Right atrium auricular region (tissue), 2 donors: ENCODE measurements at regions not wholly inside any gene's neighbourhood (a gene's known extent, or its start where the extent isn't known, plus 50 kb on each side); places are given as distances from the start of the nearest gene placed in this dataset.

Source experiments
- DNase-seq: peaks from one replicate; pipeline ENCODE4 v3.0.0-alpha.2; 2019; ENCODE audit warnings: low spot score
- H3K27ac ChIP-seq, 2 donors: fragments of 200-600 bp; sonication (generic); 1 replicate in 1 of 2; 2 replicates in 1 of 2; pipeline ENCODE4 v1.5.1; 2016 to 2019
- H3K27me3 ChIP-seq, 2 donors: fragments of 200-600 bp; sonication (generic); one replicate each; pipeline versions ENCODE4 v1.5.1 to v1.6.0; 2017 to 2019
- H3K36me3 ChIP-seq: fragments of 200-600 bp; sonication (generic); one replicate; pipeline ENCODE4 v1.5.1; 2016
- H3K4me1 ChIP-seq, 2 donors: fragments of 200-600 bp; sonication (generic); one replicate each; pipeline versions ENCODE4 v1.5.1 to v1.6.0; 2017 to 2019
- H3K4me3 ChIP-seq, 2 donors: fragments of 200-600 bp; sonication (generic); 1 replicate in 1 of 2; 2 replicates in 1 of 2; pipeline ENCODE4 v1.5.1; 2017 to 2019; ENCODE audit warnings: mild to moderate bottlenecking in 1 of 2, moderate library complexity in 1 of 2
- H3K9me3 ChIP-seq, 2 donors: fragments of 200-600 bp; sonication (generic); one replicate each; pipeline ENCODE4 v1.5.1; 2019
- CTCF ChIP-seq, 2 donors: fragments of 200-600 bp; sonication (generic); IDR thresholded peaks; one replicate each; pipeline ENCODE4 v1.5.1; 2019; ENCODE audit warnings: antibody characterized with exemption in 2 of 2

GRCh38 chr6:126821706-126822105 is 296.8 kb upstream of the RSPO3 start:
- Histone ChIP-seq H3K36me3 (no peaks in the 10 kb centered on the region), H3K4me1 (no peaks in the 10 kb centered on the region)

GRCh38 chr6:126824226-126824625 is 294.2 kb upstream of the RSPO3 start:
- no peak for DNase-seq
- no peak for TF ChIP-seq CTCF (IDR thresholded peaks at IDR 0.05)
- H3K27ac ChIP-seq, result no peak overlapping the region
- H3K4me3 ChIP-seq, result no peak overlapping the region
- no peaks in the 10 kb centered on the region for H3K36me3 ChIP-seq
- H3K4me1 ChIP-seq, result no peaks in the 10 kb centered on the region
- no peaks in the 10 kb centered on the region for H3K27me3 ChIP-seq
- no peaks in the 10 kb centered on the region for H3K9me3 ChIP-seq

More at GRCh38 chr6:126821706-126822105, 296.8 kb upstream of the RSPO3 start:
- no peak for DNase-seq
- H3K9me3 ChIP-seq, result no peaks in the 10 kb centered on the region
- no peak overlapping the region for H3K4me3 ChIP-seq
- no peak for TF ChIP-seq CTCF (IDR thresholded peaks at IDR 0.05)
- H3K27me3 ChIP-seq, result no peaks in the 10 kb centered on the region
- H3K27ac ChIP-seq, result no peak overlapping the region

GRCh38 chr6:126824815-126825214 is 293.7 kb upstream of the RSPO3 start:
- no peaks in the 10 kb centered on the region for H3K27me3 ChIP-seq
- no peaks in the 10 kb centered on the region for H3K9me3 ChIP-seq
- DNase-seq, result no peak
- H3K4me1 ChIP-seq, result no peaks in the 10 kb centered on the region
- no peak overlapping the region for H3K4me3 ChIP-seq
- H3K27ac ChIP-seq, result no peak overlapping the region
- no peak for TF ChIP-seq CTCF (IDR thresholded peaks at IDR 0.05)
- no peaks in the 10 kb centered on the region for H3K36me3 ChIP-seq

GRCh38 chr6:126826166-126826714 is 292.2 kb upstream of the RSPO3 start:
- no peak for DNase-seq
- TF ChIP-seq CTCF (IDR thresholded peaks at IDR 0.05), result no peak
- Histone ChIP-seq H3K36me3 (no peaks in the 10 kb centered on the region), H3K9me3 (no peaks in the 10 kb centered on the region), H3K4me1 (no peaks in the 10 kb centered on the region), H3K27ac (no peak overlapping the region), H3K4me3 (no peak overlapping the region), H3K27me3 (no peaks in the 10 kb centered on the region)

GRCh38 chr6:126831461-126831860 is 287.0 kb upstream of the RSPO3 start:
- Histone ChIP-seq H3K27ac (no peak overlapping the region), H3K9me3 (no peaks in the 10 kb centered on the region), H3K27me3 (no peaks in the 10 kb centered on the region), H3K36me3 (no peaks in the 10 kb centered on the region), H3K4me1 (no peaks in the 10 kb centered on the region), H3K4me3 (no peak overlapping the region)
- TF ChIP-seq CTCF (IDR thresholded peaks at IDR 0.05), result no peak
- DNase-seq, result no peak

GRCh38 chr6:126842769-126843168 is 275.7 kb upstream of the RSPO3 start:
- DNase-seq, result no peak
- H3K9me3 ChIP-seq, result no peaks in the 10 kb centered on the region

More at GRCh38 chr6:126842769-126843168, 275.7 kb upstream of the RSPO3 start:
- no peaks in the 10 kb centered on the region for H3K4me1 ChIP-seq
- H3K4me3 ChIP-seq, result no peak overlapping the region
- no peak for TF ChIP-seq CTCF (IDR thresholded peaks at IDR 0.05)
- H3K36me3 ChIP-seq, result no peaks in the 10 kb centered on the region
- no peak overlapping the region for H3K27ac ChIP-seq
- H3K27me3 ChIP-seq, result no peaks in the 10 kb centered on the region
